Peyer's patch (tissue), 4 donors: ENCODE measurements at regions not wholly inside any gene's neighbourhood (a gene's known extent, or its start where the extent isn't known, plus 50 kb on each side); places are given as distances from the start of the nearest gene placed in this dataset.

ENCODE experiments used
- DNase-seq, 3 donors: peaks; one replicate each; pipeline ENCODE4 v3.0.0-alpha.2; 2017 to 2019
- H3K27ac ChIP-seq, 4 donors: fragments of 200-600 bp; sonication (generic); one replicate each; pipeline ENCODE4 v1.5.1; 2016 to 2019
- H3K27me3 ChIP-seq, 2 donors: fragments of 200-600 bp; sonication (generic); one replicate each; pipeline ENCODE4 v1.5.1; 2019
- H3K36me3 ChIP-seq, 3 donors: fragments of 200-600 bp; sonication (generic); one replicate each; pipeline ENCODE4 v1.5.1; 2016 to 2019
- H3K4me1 ChIP-seq, 4 donors: fragments of 200-600 bp; sonication (generic); one replicate each; pipeline ENCODE4 v1.5.1; 2016 to 2019
- H3K4me3 ChIP-seq, 4 donors: fragments of 200-600 bp; sonication (generic); 1 replicate in 3 of 4; 2 replicates in 1 of 4; pipeline ENCODE4 v1.5.1; 2016 to 2019; ENCODE audit warnings: mild to moderate bottlenecking in 1 of 4
- H3K9me3 ChIP-seq, 4 donors: fragments of 200-600 bp; sonication (generic); one replicate each; pipeline ENCODE4 v1.5.1; 2016 to 2019; ENCODE audit warnings: mild to moderate bottlenecking in 1 of 4
- CTCF ChIP-seq, 6 experiments: fragments of 450-650 bp in 4 of 6; fragments of 200-600 bp in 2 of 6; sonication (generic) in 1 of 6; IDR thresholded peaks; one replicate each; pipeline ENCODE4 v1.5.1; 2017 to 2019; ENCODE audit warnings: antibody characterized with exemption in 6 of 6, mild to moderate bottlenecking in 3 of 6, moderate library complexity in 1 of 6
- POLR2A ChIP-seq, 2 donors: fragments of 450-650 bp; IDR thresholded peaks; one replicate each; pipeline ENCODE4 v1.5.1; 2017; ENCODE audit warnings: antibody characterized with exemption in 2 of 2, mild to moderate bottlenecking in 2 of 2, moderate library complexity in 2 of 2

- H3K36me3 ChIP-seq, result no peaks in the 10 kb centered on the region
- no peak overlapping the region for H3K27ac ChIP-seq
- H3K9me3 ChIP-seq, result no peaks in the 10 kb centered on the region
- DNase-seq, result no peak
- TF ChIP-seq CTCF (IDR thresholded peaks at IDR 0.05) (no peak), POLR2A (IDR thresholded peaks at IDR 0.05) (no peak)
- H3K4me1 ChIP-seq, result no peaks in the 10 kb centered on the region
- no peaks in the 10 kb centered on the region for H3K27me3 ChIP-seq
- no peak overlapping the region for H3K4me3 ChIP-seq
Measured at GRCh38 chr1:112251766-112252506, 144.1 kb upstream of the CTTNBP2NL start.

DNA sequence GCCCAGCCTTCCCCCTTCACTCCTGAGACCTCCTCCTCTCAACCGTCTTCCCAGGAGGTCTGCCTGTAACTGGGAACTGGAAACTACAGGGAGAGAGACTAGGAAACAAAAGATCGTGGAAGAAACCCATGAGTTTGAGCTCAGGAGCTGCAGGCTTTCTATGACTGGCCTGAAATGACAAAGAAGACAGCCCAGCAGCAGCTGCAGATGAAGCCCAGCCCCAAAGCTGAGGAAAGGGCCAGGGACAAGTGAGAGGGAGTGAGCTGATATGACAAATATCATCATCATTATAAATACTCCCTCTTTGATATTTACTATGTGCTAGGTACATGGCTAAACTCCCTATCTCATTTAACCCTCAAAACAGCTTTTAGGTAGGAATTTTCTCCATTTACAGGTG, 142.6 kb upstream of the CTTNBP2NL start:
- Histone ChIP-seq H3K27ac (no peak overlapping the region), H3K36me3 (no peaks in the 10 kb centered on the region), H3K4me1 (no peaks in the 10 kb centered on the region), H3K9me3 (no peaks in the 10 kb centered on the region), H3K27me3 (no peaks in the 10 kb centered on the region), H3K4me3 (no peak overlapping the region)
- no peak for TF ChIP-seq CTCF (IDR thresholded peaks at IDR 0.05)
- TF ChIP-seq POLR2A (IDR thresholded peaks at IDR 0.05), result no peak
- DNase-seq, result no peak

- Histone ChIP-seq H3K27me3 (no peaks in the 10 kb centered on the region), H3K36me3 (no peaks in the 10 kb centered on the region), H3K4me3 (no peak overlapping the region), H3K9me3 (no peaks in the 10 kb centered on the region), H3K27ac (no peak overlapping the region), H3K4me1 (no peaks in the 10 kb centered on the region)
- DNase-seq, result no peak
- TF ChIP-seq CTCF (IDR thresholded peaks at IDR 0.05) (no peak), POLR2A (IDR thresholded peaks at IDR 0.05) (no peak)
Measured at GRCh38 chr1:112255080-112255479, 140.9 kb upstream of the CTTNBP2NL start.

DNA sequence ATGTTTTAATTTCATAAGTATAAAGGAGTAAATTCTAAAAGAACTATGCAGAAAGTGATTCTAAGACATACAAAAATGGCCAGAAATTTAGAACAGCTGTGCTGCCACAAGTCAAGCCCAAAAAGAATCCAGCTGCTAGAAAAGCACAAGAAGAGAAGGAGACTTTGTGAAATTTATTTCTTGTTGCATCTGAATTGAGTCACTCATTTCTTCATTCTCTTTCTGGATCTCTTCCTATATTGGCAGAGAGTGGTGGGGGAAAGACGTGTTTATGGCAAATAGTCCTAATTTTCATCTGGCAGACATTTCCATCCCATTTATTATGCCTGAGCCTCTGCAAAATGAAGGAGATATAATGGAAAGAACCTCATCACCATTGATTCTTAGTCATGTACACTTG, 139.6 kb upstream of the CTTNBP2NL start:
- H3K27ac ChIP-seq, result no peak overlapping the region
- no peak overlapping the region for H3K4me3 ChIP-seq
- DNase-seq, result no peak

DNA sequence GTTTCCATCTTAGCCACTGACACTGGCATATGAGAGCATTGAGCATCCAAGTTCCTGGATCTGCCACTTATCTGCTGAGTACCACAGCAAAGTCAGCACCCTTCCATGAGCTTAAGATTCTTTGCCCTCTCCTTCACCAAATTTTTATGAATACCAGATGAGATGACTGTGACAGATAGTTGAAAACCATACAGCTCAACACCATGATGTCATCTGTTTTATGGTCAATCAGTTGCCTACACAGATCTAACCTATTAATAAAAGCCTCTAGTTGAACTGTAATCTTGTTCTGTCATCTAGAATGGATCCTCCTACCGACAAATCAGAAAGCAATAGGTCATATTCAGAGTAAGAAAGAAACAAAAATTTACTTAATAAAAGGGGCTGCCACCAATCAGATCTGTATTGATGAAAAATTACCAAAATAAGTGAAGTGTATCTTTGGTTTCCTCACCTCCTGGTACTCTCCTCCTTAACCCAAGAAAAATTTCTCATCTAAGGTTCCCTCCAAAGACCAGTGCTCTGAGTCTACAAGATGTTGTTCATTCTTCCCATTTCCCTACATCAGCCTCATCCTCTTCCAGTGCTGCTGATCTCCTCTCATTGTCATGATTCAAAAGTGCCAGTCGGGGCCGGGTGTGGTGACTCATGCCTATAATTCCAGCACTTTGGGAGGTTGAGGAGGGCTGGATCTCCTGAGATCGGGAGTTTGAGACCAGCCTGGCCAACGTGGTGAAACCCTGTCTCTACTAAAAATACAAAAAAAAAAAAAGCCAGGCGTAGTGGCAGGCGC, 138.8 kb upstream of the CTTNBP2NL start:
- Histone ChIP-seq H3K4me1 (no peaks in the 10 kb centered on the region), H3K27me3 (no peaks in the 10 kb centered on the region), H3K36me3 (no peaks in the 10 kb centered on the region), H3K27ac (no peak overlapping the region), H3K9me3 (no peaks in the 10 kb centered on the region), H3K4me3 (no peak overlapping the region)
- no peak for DNase-seq
- no peak for TF ChIP-seq POLR2A (IDR thresholded peaks at IDR 0.05)
- no peak for TF ChIP-seq CTCF (IDR thresholded peaks at IDR 0.05)

More for the DNA sequence above, 139.6 kb upstream of the CTTNBP2NL start:
- TF ChIP-seq CTCF (IDR thresholded peaks at IDR 0.05) (no peak), POLR2A (IDR thresholded peaks at IDR 0.05) (no peak)
- H3K9me3 ChIP-seq, result no peaks in the 10 kb centered on the region
- H3K4me1 ChIP-seq, result no peaks in the 10 kb centered on the region
- no peaks in the 10 kb centered on the region for H3K36me3 ChIP-seq
- H3K27me3 ChIP-seq, result no peaks in the 10 kb centered on the region
